HepG2 (cell line): ENCODE measurements at regions not wholly inside any gene's neighbourhood (a gene's known extent, or its start where the extent isn't known, plus 50 kb on each side); places are given as distances from the start of the nearest gene placed in this dataset.

Experiments
- ATAC-seq: fragments of 200-7000 bp; cut with Tn5 transposase; 3 replicates; pipeline ENCODE4 v1.9.1; 2020; ENCODE audit warnings: mild to moderate bottlenecking, moderate library complexity
- BruUV-seq: library from RNA; stranded (reverse); fragments of 400-500 nt; replicated peaks from 2 replicates; lab custom pipeline; 2021; lab: Mats Ljungman, UMichigan
- CTCF ChIA-PET: fragments of 300-600 bp; formaldehyde crosslinking; extraction: SDS; loops from one replicate; lab custom pipeline; 2021; ENCODE audit warnings: low total read pairs, inconsistent platforms, low intra/inter-chr PET ratio; lab: Yijun Ruan, JAX
- POLR2A ChIA-PET: fragments of 350-600 bp; sonication (Branson Sonifier 250); formaldehyde crosslinking; loops from one replicate; lab custom pipeline; 2020; ENCODE audit warnings: antibody characterized with exemption, inconsistent platforms; lab: Yijun Ruan, JAX
- DNase-seq: peaks from one replicate; pipeline ENCODE4 v3.0.0-alpha.2; 2015; ENCODE audit warnings: low spot score
- FAIRE-seq: peaks from 3 replicates; lab custom pipeline; 2011; peaks lifted over from hg19 to GRCh38; lab: Jason Lieb, UNC
- H2AFZ ChIP-seq: one replicate; pipeline ENCODE4 v1.6.1; 2011; ENCODE audit warnings: low read length, inconsistent platforms
- H3K27ac ChIP-seq: fragments of 300-600 bp; 3 replicates; pipeline ENCODE4 v1.8.0; 2011; ENCODE audit warnings: mixed run types, mild to moderate bottlenecking, mixed read lengths, low read length, inconsistent platforms; ENCODE audit not compliant: insufficient read depth; ENCODE audit errors: extremely low read length
- H3K27me3 ChIP-seq, 2 experiments: fragments of 200-600 bp in 1 of 2; 2 replicates in 1 of 2; 3 replicates in 1 of 2; pipeline versions ENCODE4 v1.6.0 to v1.8.0; 2011; ENCODE audit warnings: low read length in 2 of 2, mild to moderate bottlenecking in 2 of 2, moderate library complexity in 2 of 2, inconsistent platforms in 1 of 2; ENCODE audit not compliant: insufficient read depth in 2 of 2, control insufficient read depth in 1 of 2
- H3K36me3 ChIP-seq, 2 experiments: fragments of 200-600 bp in 1 of 2; replicated peaks in 1 of 2; 2 replicates in 1 of 2; 3 replicates in 1 of 2; pipeline versions ENCODE4 v1.5.1 to v1.8.0; 2011; ENCODE audit warnings: low read length in 2 of 2, inconsistent platforms in 1 of 2; ENCODE audit not compliant: insufficient read depth in 2 of 2, control insufficient read depth in 1 of 2
- H3K4me1 ChIP-seq: 2 replicates; pipeline ENCODE4 v1.5.1; 2012; ENCODE audit warnings: low read length, inconsistent platforms; ENCODE audit not compliant: insufficient read depth
- H3K4me2 ChIP-seq: 2 replicates; pipeline ENCODE4 v1.6.0; 2011; ENCODE audit warnings: low read depth, low read length, inconsistent platforms
- H3K4me3 ChIP-seq, 3 experiments: fragments of 200-600 bp in 1 of 3; sonication (generic), shearing (Covaris generic) in 1 of 3; replicated peaks in 1 of 3; 2 replicates each; pipeline ENCODE4 v1.5.1; 2011 to 2016; ENCODE audit warnings: low read length in 3 of 3, inconsistent platforms in 2 of 3, low read depth in 2 of 3, mild to moderate bottlenecking in 2 of 3, control low read depth in 1 of 3, mixed read lengths in 1 of 3; ENCODE audit not compliant: insufficient read depth in 1 of 3
- H3K79me2 ChIP-seq: one replicate; pipeline ENCODE4 v1.6.1; 2011; ENCODE audit warnings: low read length, inconsistent platforms; ENCODE audit not compliant: insufficient read depth
- H3K9ac ChIP-seq: 2 replicates; pipeline ENCODE4 v1.6.0; 2011; ENCODE audit warnings: mild to moderate bottlenecking, low read depth, low read length, inconsistent platforms; ENCODE audit not compliant: insufficient read depth
- H3K9me3 ChIP-seq: 2 replicates; pipeline ENCODE4 v1.5.1; 2012; ENCODE audit warnings: mild to moderate bottlenecking, low read length
- H4K20me1 ChIP-seq: 2 replicates; pipeline ENCODE4 v1.6.0; 2011; ENCODE audit warnings: inconsistent platforms, mild to moderate bottlenecking, low read length, moderate library complexity; ENCODE audit not compliant: insufficient read depth
- EED ChIP-seq: sonication (generic); formaldehyde crosslinking; IDR thresholded peaks from 2 replicates; pipeline ENCODE4 v1.5.0; 2020; ENCODE audit warnings: mild to moderate bottlenecking, missing genetic modification reagents
- FOXA3 ChIP-seq: IDR thresholded peaks from 2 replicates; pipeline ENCODE4 v1.6.1; 2016; ENCODE audit warnings: missing genetic modification reagents, missing compliant biosample characterization
- HMGA1 ChIP-seq: sonication (generic); formaldehyde crosslinking; conservative IDR thresholded peaks from 2 replicates; pipeline ENCODE4 v1.4.0; 2020; ENCODE audit warnings: missing genetic modification reagents
- HNRNPL ChIP-seq: fragments of 200-400 bp; formaldehyde crosslinking; IDR thresholded peaks from 2 replicates; pipeline ENCODE4 v1.6.1; 2017; ENCODE audit warnings: mild to moderate bottlenecking, low read depth, low read length
- MAFK ChIP-seq, 2 experiments: IDR thresholded peaks in 1 of 2; conservative IDR thresholded peaks in 1 of 2; 2 replicates each; pipeline ENCODE4 v1.6.1; 2011; ENCODE audit warnings: improper control_type of control experiment in 2 of 2, low read length in 2 of 2
- MEF2D ChIP-seq: sonication (generic); formaldehyde crosslinking; IDR thresholded peaks from 2 replicates; pipeline ENCODE4 v1.5.1; 2020; ENCODE audit warnings: mild to moderate bottlenecking, missing genetic modification reagents
- NFKB2 ChIP-seq: sonication (generic); formaldehyde crosslinking; IDR thresholded peaks from 2 replicates; pipeline ENCODE4 v1.4.0; 2020; ENCODE audit warnings: missing genetic modification reagents, borderline replicate concordance
- NFKBIZ ChIP-seq: IDR thresholded peaks from 2 replicates; pipeline ENCODE4 v1.6.1; 2018; ENCODE audit warnings: missing genetic modification reagents, missing compliant biosample characterization
- SRF ChIP-seq: IDR thresholded peaks from 2 replicates; pipeline ENCODE4 v1.6.1; 2011; ENCODE audit warnings: mild to moderate bottlenecking, low read depth, low read length, moderate library complexity
- XRCC5 ChIP-seq: fragments of 200-400 bp; formaldehyde crosslinking; optimal IDR thresholded peaks from 2 replicates; pipeline ENCODE3; 2017; ENCODE audit warnings: mild to moderate bottlenecking, low read length
- ZFP1 ChIP-seq: IDR thresholded peaks from 2 replicates; pipeline ENCODE4 v1.6.1; 2016
- ZFP90 ChIP-seq: sonication (generic); formaldehyde crosslinking; IDR thresholded peaks from 2 replicates; pipeline ENCODE4 v1.8.0; 2022; ENCODE audit warnings: missing genetic modification reagents, mild to moderate bottlenecking, inconsistent platforms, borderline replicate concordance
- ZFY ChIP-seq: sonication (generic); formaldehyde crosslinking; IDR thresholded peaks from 2 replicates; pipeline ENCODE4 v1.4.0; 2020; ENCODE audit warnings: missing genetic modification reagents
- ZNF33A ChIP-seq: sonication (generic); formaldehyde crosslinking; IDR thresholded peaks from 2 replicates; pipeline ENCODE4 v1.5.1; 2020; ENCODE audit warnings: missing genetic modification reagents, mild to moderate bottlenecking, moderate library complexity, borderline replicate concordance
- ZNF552 ChIP-seq: sonication (generic); formaldehyde crosslinking; IDR thresholded peaks from 2 replicates; pipeline ENCODE4 v1.9.0; 2022; ENCODE audit warnings: missing genetic modification reagents, mild to moderate bottlenecking, borderline replicate concordance
- WGBS: methylation state at CpG from one replicate; pipeline ENCODE4 v1.1.6; 2017; ENCODE audit warnings: low lambda C conversion rate; 5-methylcytosine and 5-hydroxymethylcytosine counted together
- in situ Hi-C: cut with HindIII; loops from 2 replicates; pipeline ENCODE4 v1.10.0; 2017; ENCODE audit warnings: low pct_unique_long_range_greater_than_20kb; ENCODE audit not compliant: extremely low pct_ligation_motif_present
- intact Hi-C: fragments of 100-400 bp; cut with micrococcal nuclease; formaldehyde crosslinking; loops from one replicate; pipeline ENCODE4 v1.10.0; 2022; ENCODE audit not compliant: unreplicated experiment
- TF ChIP-seq, protein P1 (sequence below): sonication (generic); formaldehyde crosslinking; IDR thresholded peaks from 2 replicates; pipeline ENCODE4 v1.4.0; 2020; ENCODE audit warnings: mild to moderate bottlenecking, missing genetic modification reagents

DNA sequence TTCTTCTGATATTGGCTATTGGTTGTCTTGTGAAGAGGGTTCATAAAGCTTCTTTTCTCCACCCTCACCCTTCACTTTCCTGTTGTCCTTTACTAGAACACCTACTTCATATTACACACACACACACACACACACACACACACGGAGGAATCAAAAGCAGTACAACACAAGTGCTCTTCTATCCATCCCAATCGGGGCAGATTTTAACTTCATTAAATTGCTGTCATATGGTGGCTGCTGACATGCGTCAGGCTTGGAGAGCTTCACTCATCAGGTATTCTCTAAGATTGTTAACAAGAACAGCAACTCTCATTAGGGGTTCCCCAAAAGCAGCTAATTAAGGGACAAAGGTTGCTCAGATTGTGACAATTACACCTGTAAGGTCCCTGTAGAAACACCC lies 239.1 kb upstream of the MEIS2 start:
- TF ChIP-seq ZNF552 (no peak), MAFK (conservative IDR thresholded peaks at IDR 0.05 in 1 of 2, IDR thresholded peaks at IDR 0.05 in 1 of 2; ENCODE audit: low read length in 2 of 2) (no peak), ZFY (no peak), ZNF33A (CRISPR knock-in tag) (no peak), EED (CRISPR knock-in tag) (no peak), MEF2D (CRISPR knock-in tag) (no peak), ZFP1 (no peak), XRCC5 (no peak), HNRNPL (no peak), NFKB2 (CRISPR knock-in tag) (no peak), HMGA1 (CRISPR knock-in tag) (no peak), NFKBIZ (CRISPR knock-in tag) (no peak), ZFP90 (CRISPR knock-in tag) (no peak), SRF (no peak), FOXA3 (CRISPR knock-in tag) (no peak)
- TF ChIP-seq, protein P1, sequence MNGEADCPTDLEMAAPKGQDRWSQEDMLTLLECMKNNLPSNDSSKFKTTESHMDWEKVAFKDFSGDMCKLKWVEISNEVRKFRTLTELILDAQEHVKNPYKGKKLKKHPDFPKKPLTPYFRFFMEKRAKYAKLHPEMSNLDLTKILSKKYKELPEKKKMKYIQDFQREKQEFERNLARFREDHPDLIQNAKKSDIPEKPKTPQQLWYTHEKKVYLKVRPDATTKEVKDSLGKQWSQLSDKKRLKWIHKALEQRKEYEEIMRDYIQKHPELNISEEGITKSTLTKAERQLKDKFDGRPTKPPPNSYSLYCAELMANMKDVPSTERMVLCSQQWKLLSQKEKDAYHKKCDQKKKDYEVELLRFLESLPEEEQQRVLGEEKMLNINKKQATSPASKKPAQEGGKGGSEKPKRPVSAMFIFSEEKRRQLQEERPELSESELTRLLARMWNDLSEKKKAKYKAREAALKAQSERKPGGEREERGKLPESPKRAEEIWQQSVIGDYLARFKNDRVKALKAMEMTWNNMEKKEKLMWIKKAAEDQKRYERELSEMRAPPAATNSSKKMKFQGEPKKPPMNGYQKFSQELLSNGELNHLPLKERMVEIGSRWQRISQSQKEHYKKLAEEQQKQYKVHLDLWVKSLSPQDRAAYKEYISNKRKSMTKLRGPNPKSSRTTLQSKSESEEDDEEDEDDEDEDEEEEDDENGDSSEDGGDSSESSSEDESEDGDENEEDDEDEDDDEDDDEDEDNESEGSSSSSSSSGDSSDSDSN (CRISPR knock-in tag), result no peak
- TF ChIP-seq, all 625 proteins: peak for 0
- no peak overlapping the region for H3K9ac ChIP-seq
- POLR2A ChIA-PET, result no interaction called here
- no peaks in the 10 kb centered on the region for H3K27me3 ChIP-seq
- intact Hi-C loops (no loop called here), in situ Hi-C loops (no loop called here)
- CTCF ChIA-PET, result no interaction called here
- H3K4me2 ChIP-seq, result no peak overlapping the region
- no peak for DNase-seq
- no peak for FAIRE-seq
- no TSS peak for BruUV-seq
- no peaks in the 10 kb centered on the region for H3K79me2 ChIP-seq
- H3K9me3 ChIP-seq, result no peaks in the 10 kb centered on the region
- H3K4me1 ChIP-seq, result no peaks in the 10 kb centered on the region
- no peaks in the 10 kb centered on the region for H3K36me3 ChIP-seq
- ATAC-seq, result no peak
- 17% methylated on average over 3 of the region's 3 CpGs for WGBS
- no peak overlapping the region for H3K4me3 ChIP-seq
- H4K20me1 ChIP-seq, result no peaks in the 10 kb centered on the region
- no peak overlapping the region for H3K27ac ChIP-seq
- H2AFZ ChIP-seq, result no peak overlapping the region
